ENCODE measurements at regions not wholly inside any gene's neighbourhood (a gene's known extent, or its start where the extent isn't known, plus 50 kb on each side); places are given as distances from the start of the nearest gene placed in this dataset.
A peak's percentile ranks its signal among the peaks of the same experiment; 100 is the strongest.

DNA sequence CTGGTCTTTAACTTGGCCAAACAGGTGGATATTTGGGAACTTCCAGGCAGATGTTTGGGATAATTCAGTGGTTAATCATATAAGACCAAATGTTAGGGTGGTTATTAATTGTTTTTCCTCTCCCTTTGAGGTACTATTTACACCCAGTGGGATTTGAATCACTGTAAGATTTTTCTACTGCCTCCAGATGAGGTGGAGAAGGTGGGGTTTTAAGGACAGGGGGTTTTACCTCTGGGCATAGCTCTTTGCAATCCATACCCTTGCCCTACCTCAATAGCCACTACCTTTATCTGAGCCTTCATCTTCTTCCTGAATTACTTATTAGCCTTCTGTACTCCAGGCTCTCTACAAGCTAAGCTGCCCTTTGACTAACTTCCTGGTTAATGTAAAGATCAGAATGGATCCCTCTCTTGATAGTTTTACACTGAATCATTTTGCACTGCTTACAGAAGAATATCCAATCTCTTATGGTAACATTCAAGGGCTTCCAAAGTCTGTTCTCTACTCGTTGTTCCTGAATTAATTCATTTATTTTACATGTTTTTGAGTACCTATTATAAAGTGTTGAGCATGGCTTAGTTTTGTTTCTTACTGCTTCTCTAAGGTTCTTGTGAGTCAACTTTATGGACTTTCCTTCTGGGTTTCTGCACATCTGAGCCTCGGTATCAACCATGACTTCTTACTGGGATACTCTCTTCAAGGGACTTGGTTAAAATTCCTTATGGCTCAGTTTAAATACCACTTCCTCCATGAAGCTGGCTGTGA is 331.2 kb upstream of the TBL1XR1 start:
- TF ChIP-seq POLR2AphosphoS5 (IDR thresholded peaks at IDR 0.05; ENCODE audit: low read depth, low read length) (no peak), TAF1 (IDR thresholded peaks at IDR 0.05; ENCODE audit: borderline replicate concordance, low read depth, low read length) (no peak), POLR2A (IDR thresholded peaks at IDR 0.05; ENCODE audit: low read depth, low read length) (no peak)
- no peak for DNase-seq (ENCODE audit: insufficient read length)
- no peak for FAIRE-seq

DNA sequence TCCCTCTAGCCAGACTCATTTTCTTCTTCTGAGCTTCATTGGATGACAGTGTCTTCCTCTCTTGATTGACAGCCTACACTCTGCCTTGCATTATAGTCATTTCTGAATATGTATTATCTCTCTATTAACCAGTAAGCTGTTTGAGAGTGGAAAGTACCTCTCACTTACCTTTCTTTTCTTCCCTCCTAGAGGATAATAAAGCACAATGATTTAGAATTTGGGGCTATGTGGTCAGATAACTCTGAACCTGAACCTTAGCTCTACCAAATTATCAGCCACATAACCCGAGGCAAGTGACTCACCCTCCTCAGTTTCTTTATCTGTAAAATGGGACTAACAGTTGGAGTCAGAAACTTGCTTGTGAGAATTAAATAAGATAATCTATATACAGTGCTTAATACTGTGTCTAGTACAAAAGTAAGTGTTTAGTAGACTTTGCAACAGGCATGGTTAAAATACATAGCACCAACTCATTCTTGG is 331.8 kb upstream of the TBL1XR1 start:
- FAIRE-seq (no peak), DNase-seq (ENCODE audit: insufficient read length) (no peak)
- no peak for TF ChIP-seq POLR2AphosphoS5 (IDR thresholded peaks at IDR 0.05; ENCODE audit: low read depth, low read length)
- no peak for TF ChIP-seq TAF1 (IDR thresholded peaks at IDR 0.05; ENCODE audit: borderline replicate concordance, low read depth, low read length)
- TF ChIP-seq POLR2A (IDR thresholded peaks at IDR 0.05; ENCODE audit: low read depth, low read length): no peak

DNA sequence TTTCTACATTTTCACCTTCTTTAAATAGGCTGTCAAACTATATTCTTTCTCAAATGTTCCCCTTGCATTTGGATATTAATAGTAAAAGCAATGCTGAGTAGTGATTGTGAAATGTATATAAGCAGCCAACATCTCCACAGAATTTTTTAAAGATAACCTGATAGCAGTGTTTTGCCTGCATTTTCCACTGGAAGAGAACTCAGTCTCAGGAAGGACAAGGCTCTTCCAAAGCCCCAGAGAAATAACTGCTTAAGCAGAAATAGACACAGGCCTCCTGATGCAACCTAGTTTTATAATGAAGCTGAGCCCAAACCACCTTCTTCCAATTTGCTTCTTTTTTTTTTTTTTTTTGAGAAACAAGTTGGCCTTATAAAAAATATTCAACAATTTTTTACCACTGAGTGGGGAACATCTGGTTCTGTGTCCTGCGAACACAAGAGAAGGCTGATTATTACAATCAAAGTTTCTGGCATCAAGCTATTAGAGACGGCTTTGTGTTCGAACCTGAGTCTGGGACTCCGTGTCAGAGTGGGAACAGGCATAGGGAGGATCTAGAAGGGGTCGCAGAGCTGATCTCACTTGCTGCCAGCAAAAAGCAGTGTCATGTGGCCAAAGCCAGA is 332.5 kb upstream of the TBL1XR1 start:
- TF ChIP-seq POLR2AphosphoS5 (IDR thresholded peaks at IDR 0.05; ENCODE audit: low read depth, low read length) (no peak), POLR2A (IDR thresholded peaks at IDR 0.05; ENCODE audit: low read depth, low read length) (no peak), TAF1 (IDR thresholded peaks at IDR 0.05; ENCODE audit: borderline replicate concordance, low read depth, low read length) (no peak)
- no peak for DNase-seq (ENCODE audit: insufficient read length)
- no peak for FAIRE-seq

DNA sequence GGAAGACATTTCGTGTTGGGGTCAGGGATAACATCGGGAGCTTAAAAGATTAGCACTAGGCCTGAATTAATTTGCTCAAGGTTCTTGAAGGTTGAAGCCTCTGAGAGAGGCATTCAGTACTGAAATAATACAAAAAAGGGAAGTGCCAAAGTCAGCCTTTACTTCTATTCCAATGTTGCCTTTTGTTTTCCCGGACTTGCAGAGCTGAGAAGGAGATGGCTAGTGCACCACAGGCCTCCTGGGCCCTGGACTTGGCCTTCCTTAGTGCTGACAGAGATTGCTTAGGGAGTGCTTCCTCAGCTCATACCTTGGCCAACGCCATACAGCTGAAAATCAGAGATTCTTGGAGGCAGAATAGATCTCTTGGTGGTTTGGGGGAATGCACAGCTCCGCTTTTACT is 333.6 kb upstream of the TBL1XR1 start:
- TF ChIP-seq POLR2A (IDR thresholded peaks at IDR 0.05; ENCODE audit: low read depth, low read length) (no peak), TAF1 (IDR thresholded peaks at IDR 0.05; ENCODE audit: borderline replicate concordance, low read depth, low read length) (no peak), POLR2AphosphoS5 (IDR thresholded peaks at IDR 0.05; ENCODE audit: low read depth, low read length) (no peak)
- no peak for FAIRE-seq
- no peak for DNase-seq (ENCODE audit: insufficient read length)

DNA sequence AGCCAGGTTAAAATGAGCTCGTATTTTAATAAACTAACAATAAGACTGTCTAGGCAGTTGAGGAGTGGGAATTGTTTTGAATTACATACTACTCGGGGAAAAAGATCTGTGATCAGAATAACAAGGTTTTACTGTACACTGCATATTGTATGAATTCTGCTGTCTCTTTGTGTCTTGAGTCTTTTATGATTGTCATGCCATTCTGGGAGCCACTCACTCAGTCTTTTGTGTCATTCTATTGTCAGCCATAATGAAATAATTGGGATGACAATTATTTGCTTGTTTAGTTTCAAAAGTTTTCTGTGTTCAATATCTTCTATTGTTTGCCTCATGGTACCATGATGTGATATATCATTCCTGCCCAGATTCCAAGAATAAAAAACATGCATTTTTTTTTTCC is 339.6 kb upstream of the TBL1XR1 start:
- no peak for DNase-seq (ENCODE audit: insufficient read length)
- no peak for FAIRE-seq
- TF ChIP-seq POLR2A (IDR thresholded peaks at IDR 0.05; ENCODE audit: low read depth, low read length): no peak
- TF ChIP-seq TAF1 (IDR thresholded peaks at IDR 0.05; ENCODE audit: borderline replicate concordance, low read depth, low read length): no peak
- TF ChIP-seq POLR2AphosphoS5 (IDR thresholded peaks at IDR 0.05; ENCODE audit: low read depth, low read length): no peak

DNA sequence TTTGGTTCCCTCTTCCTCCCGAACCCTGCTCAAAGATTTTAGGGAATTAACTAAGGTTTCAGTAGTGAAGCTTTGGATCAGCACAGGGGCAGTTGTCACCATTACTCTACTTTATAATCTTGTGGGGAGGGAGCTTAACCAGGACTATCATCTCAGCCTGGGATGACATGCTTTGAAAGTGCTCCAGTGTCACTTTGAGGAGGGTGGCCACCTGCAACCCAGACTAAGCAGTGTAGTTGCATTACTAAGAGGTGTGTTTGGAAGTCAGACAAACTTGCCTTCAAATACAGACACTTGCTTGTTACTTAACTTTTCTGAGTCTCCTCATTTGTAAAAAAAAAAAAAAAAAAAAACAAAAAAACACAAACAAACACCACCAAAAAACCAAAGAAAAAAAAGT is 340.3 kb upstream of the TBL1XR1 start:
- no peak for TF ChIP-seq TAF1 (IDR thresholded peaks at IDR 0.05; ENCODE audit: borderline replicate concordance, low read depth, low read length)
- TF ChIP-seq POLR2A (IDR thresholded peaks at IDR 0.05; ENCODE audit: low read depth, low read length): no peak
- no peak for TF ChIP-seq POLR2AphosphoS5 (IDR thresholded peaks at IDR 0.05; ENCODE audit: low read depth, low read length)
- FAIRE-seq (no peak), DNase-seq (ENCODE audit: insufficient read length) (no peak)

DNA sequence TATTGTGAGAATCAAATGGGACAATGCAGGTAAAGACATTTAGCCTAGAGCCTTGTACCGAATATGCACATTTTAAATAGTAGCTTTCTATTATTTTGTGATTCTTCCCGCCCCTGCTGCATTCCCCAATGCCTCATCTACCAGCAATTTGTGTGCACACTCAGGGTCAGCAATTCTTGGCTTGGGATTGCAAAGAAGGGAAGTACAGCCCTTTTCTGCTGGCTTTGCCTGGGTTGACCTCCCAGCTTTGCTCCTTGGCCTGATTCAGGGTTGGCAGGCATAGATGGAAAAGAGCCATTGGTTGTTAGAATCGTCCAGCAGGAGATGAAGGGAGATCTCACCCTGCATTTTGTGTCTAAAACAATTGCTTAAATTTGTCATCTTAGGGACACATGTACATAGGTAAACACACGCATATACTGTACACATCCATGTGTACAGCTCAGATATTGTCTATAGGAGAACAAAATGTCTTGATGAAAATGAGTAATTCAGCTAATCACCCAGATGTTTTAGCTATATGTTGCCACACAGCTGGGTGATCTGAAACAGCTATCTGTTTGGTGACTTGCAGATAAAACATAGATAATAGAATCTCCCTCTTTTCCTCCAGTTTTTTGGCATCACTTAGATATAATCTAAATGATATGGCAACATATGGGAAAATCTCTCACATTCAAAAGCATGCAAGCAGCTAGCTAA is 340.9 kb upstream of the TBL1XR1 start:
- TF ChIP-seq TAF1 (IDR thresholded peaks at IDR 0.05; ENCODE audit: borderline replicate concordance, low read depth, low read length) (no peak), POLR2AphosphoS5 (IDR thresholded peaks at IDR 0.05; ENCODE audit: low read depth, low read length) (no peak), POLR2A (IDR thresholded peaks at IDR 0.05; ENCODE audit: low read depth, low read length) (no peak)
- FAIRE-seq (no peak), DNase-seq (ENCODE audit: insufficient read length) (no peak)

DNA sequence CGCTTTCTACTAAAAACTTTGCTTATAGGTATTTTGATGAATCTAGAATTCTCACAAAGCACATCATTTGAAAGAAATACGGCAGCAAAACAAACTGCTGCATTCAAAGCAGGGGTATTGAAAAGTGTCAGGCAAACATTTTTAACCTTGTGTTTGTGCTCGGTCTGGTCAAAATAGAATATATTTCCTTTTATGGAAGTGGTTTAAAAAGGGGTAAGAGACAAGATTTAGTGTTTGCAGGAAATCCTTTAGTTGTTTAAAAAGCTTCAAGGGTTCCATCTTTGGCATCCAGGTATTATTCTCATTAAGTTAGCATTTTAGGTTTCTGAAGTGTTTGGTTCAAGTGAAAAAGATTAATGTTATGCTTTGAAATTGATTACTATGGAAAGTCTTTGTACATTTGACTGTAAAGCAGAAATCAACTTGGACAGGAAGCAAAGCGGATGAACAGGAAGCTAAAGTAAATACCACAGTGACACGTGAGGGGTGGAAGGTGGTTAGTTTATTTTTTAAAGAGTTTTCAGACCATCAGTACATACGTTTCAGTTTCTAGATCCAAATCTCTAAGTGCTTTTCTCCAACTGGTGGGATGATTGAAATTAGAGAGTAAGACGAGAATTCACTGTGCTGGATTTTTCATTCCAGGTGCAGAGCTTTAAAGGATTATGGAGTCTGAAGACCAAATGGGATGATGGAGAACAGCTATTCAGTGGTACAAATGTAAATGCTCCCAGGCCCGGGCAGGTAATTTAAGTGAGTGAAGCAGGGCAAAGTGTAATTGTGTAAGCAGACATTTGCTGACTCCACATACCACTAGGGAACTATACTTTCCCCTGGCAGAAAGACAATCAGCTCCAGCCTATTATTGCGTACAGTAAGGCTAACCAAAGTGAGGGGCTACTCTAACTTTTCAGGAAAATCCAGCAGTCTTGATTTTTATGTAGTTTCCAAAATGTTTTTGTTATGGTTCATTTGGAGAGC is 341.8 kb upstream of the TBL1XR1 start:
- FAIRE-seq (peak; percentile 70), DNase-seq (ENCODE audit: insufficient read length) (no peak)

DNA sequence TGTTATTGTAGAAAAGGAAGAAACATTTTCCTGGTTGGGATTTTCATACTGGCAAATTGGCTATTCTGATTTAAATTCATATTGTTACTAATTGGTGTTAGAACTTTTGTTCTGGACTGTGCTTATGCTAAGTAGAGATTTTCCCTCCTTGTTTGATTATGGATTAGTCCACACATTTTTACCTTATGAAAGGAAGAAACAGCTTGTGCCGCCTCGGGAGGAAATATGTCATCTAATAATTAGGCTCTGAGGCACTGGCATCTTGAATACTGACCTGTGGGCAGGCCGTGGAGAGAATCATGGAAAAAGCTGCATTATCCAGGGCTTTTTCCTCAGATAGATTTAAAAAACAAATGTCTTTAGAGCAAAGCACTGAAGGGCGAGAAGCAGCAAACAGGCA is 344.3 kb upstream of the TBL1XR1 start:
- no peak for FAIRE-seq
- no peak for DNase-seq (ENCODE audit: insufficient read length)
- TF ChIP-seq POLR2AphosphoS5 (IDR thresholded peaks at IDR 0.05; ENCODE audit: low read depth, low read length) (no peak), POLR2A (IDR thresholded peaks at IDR 0.05; ENCODE audit: low read depth, low read length) (no peak), TAF1 (IDR thresholded peaks at IDR 0.05; ENCODE audit: borderline replicate concordance, low read depth, low read length) (no peak)

More for the DNA sequence above, 341.8 kb upstream of the TBL1XR1 start:
- TF ChIP-seq POLR2AphosphoS5 (IDR thresholded peaks at IDR 0.05; ENCODE audit: low read depth, low read length) (no peak), POLR2A (IDR thresholded peaks at IDR 0.05; ENCODE audit: low read depth, low read length) (no peak), TAF1 (IDR thresholded peaks at IDR 0.05; ENCODE audit: borderline replicate concordance, low read depth, low read length) (no peak)

DNA sequence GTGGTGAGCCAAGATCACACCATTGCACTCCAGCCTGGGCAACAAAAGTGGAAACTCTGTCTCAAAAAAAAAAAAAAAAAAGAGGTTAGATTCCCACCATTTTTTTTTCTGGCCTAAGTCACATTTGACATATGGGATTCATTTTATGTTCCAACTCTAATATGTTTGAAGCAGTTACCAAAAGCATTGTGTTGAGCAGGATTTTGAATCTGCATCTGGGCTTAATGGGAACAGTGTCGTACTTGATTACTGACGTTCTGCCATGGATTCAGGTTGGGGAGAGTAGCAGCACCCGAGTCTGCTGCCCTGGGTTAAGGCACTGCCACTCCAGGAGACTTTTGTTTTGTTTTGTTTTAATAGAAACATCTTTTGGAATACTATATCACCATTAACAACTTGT is 348.7 kb upstream of the TBL1XR1 start:
- no peak for TF ChIP-seq POLR2A (IDR thresholded peaks at IDR 0.05; ENCODE audit: low read depth, low read length)
- no peak for TF ChIP-seq POLR2AphosphoS5 (IDR thresholded peaks at IDR 0.05; ENCODE audit: low read depth, low read length)
- TF ChIP-seq TAF1 (IDR thresholded peaks at IDR 0.05; ENCODE audit: borderline replicate concordance, low read depth, low read length): no peak
- DNase-seq (ENCODE audit: insufficient read length) (no peak), FAIRE-seq (no peak)
